ENCODE measurements at regions not wholly inside any gene's neighbourhood (a gene's known extent, or its start where the extent isn't known, plus 50 kb on each side); places are given as distances from the start of the nearest gene placed in this dataset.

DNA sequence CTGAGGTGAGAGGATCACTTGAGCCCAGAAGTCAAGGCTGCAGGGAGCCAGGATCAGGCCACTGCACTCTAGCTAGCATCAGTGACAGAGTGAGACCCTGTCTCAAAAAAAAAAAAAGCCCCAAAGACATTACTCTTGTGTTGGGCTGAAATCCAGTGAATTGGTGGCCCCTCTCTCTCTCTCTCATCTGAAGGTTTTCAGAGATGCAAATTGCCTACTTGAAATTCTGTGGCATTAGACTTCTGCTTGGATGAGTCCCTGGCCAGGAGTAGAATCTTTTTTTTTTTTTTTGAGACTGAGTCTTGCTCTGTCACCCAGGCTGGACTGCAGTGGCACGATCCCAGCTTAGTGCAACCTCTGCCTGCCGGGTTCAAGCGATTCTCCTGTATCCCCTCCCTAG lies 112.0 kb upstream of the ATF7IP start:
- no peak for DNase-seq

GRCh38 chr12:14254781-14255180 lies 110.7 kb upstream of the ATF7IP start:
- DNase-seq = no peak

- no peak for DNase-seq
Measured at GRCh38 chr12:14256121-14256520, 109.4 kb upstream of the ATF7IP start.

GRCh38 chr12:14256555-14257169 lies 108.8 kb upstream of the ATF7IP start:
- DNase-seq = peak in 1 of 2 donors; percentile 70

DNA sequence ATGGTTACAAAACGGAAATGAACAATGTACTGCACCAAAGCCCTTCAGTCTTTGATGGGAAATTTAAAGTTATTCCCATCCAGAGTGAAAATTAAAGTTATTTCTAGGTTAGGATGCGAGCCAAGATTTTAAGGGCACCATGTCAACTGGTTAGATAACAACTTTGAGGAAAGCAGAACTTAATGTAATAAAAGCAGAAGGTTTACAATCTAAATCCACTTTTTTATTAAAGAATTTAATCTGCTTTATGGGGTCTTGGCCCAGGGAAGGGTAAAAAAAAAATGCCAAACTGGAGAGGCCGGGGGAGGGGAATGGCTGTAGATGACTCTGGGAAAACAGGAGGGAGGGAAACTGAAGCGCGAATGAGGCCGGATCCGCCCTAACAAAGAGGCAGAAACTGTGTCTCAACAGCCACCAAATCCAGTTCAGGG lies 108.2 kb upstream of the ATF7IP start:
- DNase-seq = no peak

DNA sequence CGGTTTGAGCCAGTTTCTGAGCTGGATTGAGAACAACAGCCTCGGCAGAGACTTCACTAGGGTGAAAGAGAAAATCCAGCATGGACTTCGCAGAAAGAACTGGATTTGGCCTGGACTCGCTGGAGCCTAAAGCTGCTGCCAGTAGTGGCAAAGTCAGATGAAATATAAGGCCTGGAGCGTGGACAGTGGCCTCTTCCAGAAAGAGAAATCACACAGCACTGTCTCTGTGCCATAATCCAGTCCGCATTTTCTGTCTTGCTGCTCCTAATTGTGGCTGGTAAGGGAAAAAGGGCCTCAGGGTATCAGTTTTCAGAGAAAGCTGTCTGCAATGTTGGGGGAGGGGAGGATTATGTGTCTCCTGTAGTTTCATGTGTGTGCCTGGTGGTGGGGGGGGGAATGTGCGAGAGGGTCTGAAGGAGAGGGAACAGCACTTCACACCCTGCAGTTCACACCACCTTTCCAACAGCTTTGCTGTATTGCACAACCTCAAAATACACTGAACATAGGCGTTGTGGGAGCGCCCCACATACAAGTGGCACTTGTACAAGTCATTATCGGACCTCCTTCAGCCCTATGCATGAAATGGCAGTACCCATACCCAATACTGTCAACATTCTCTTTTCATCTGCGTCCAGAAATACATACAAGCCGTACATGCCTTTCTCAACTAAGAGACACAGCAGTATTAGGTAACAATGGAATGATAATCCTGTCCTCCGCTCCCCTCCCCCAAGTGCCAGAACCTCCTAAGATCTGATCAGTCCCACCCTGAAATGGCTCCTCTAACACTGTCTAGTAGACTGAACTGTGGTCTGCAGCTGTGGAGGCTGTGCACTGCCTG lies 107.5 kb upstream of the ATF7IP start:
- DNase-seq = peak; percentile 93 to 97

DNA sequence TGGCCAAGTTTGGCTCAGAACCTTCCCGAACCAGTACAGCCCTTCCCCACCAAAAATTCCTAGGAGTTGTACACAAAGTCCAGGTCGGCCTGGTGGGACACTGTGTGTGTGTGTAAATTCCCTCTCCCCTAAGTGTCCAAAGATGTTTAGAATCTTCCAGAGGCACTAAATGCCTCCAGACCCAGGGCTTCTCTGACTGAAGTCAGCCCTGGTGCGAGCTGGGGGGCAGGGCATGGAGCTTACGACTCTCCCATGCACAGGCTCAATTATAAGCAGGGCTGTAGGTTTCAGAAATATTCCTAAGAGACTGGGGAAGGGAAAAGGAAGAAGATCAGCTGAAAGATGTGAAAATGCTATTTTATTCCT lies 106.9 kb upstream of the ATF7IP start:
- DNase-seq = no peak

DNA sequence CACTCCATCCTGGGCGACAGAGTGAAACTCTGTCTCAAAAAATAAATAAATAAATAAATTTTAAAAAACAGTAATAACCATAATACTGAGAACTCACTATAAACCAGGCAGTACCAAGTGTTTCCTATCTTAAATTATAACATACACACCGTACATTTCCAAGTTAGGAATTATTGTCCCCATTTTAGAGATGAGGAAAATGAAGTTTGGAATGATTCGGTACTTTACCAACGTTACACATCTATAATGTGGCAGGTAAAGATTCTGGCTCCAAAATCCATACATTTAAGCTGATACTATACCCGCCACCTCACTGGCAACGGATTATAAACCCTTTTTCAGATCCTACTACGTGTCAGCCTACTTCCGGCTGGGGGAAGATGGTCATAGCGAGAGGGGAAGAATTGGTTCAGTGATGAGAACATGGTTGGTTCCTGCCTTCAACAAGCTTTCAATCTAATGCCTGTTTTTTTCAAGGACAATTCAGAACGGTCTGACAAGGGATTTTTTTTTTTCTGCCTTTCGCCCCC lies 105.9 kb upstream of the ATF7IP start:
- no peak for DNase-seq

DNA sequence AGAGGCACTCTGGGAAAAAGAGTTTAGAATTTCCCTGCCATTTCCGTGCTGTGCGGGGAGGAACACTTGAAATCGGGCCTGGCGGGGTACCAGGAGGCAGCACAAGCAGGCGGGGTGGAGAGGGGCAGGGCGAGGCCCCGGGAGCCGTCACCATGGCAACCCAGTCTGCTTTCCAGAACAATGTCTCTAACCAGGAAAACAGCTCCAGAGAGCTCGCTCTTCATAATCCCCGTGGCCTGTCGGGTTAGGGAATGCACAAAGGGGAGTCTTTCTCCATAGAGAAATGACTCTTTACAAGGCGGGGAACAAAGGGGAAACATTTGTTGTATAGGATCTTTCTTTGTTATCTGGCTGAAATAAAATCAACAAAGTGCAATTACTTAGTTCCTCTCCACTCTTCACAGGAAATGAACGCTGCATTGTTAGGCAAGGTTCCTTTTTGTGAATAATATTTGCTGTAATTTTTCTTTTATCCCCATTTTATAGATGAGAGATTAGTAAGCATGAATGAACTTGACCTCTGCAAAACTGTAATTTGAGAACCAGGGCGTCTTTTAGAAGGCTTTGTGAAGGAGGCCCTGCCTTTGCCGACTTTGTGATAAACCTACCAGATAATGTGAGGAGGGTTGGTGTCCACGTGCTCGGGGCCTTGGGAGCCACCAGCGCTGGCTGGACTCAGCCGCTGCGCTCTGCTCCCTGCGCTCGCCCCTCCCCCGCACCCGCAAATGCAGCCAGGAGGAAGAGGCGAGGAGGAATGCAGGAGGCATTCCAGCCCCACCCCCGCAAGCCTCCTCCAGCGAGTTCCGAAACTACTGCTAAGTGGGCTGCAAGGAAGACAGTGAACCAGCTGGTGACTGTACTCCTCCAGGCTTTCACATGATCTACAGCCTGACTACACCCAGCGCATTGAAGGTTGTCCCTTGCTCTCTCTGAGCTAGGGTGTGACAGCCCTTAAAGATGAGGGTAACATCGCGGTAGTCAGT lies 105.2 kb upstream of the ATF7IP start:
- peak; percentile 81 to 86 for DNase-seq

DNA sequence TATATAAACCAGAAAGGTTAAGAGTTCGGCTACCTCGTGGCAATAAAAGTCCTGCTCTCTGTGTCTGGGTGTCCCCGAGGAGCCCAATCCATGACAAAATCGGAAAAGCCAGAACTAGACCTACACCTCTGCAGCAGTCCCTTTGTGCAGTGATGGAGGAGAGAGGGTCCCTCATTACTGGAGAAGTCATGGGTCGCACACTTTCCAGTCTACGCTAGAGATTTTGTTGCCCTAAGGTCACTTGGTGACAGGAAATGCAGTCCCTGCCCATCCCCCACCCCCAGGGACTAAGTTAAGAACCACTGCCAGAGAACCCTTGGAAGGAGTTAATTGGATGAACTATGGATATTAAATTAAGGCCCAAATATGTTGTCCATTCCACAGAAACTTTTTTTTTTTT lies 104.4 kb upstream of the ATF7IP start:
- no peak for DNase-seq

DNA sequence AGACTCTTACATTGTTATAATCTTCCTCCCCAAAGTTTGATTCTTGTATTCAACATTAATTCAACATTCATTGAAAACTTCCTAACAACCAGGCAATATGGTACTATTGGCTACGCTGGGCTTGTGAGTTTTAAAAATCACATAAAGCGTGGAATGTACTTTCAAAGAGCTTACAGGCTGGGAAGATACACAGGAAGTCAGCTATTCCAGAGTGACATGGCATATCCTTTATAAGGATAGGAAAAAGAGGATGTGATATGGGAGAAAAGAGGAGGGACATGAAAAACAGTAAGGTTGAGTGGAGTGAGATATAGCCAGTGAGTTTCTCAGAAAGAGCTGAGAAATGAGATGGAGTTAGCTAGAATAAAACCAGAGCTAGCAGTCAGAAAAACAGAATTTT lies 103.6 kb upstream of the ATF7IP start:
- no peak for DNase-seq

- no peak for DNase-seq
Measured at GRCh38 chr12:14262771-14263511, 102.5 kb upstream of the ATF7IP start.

DNA sequence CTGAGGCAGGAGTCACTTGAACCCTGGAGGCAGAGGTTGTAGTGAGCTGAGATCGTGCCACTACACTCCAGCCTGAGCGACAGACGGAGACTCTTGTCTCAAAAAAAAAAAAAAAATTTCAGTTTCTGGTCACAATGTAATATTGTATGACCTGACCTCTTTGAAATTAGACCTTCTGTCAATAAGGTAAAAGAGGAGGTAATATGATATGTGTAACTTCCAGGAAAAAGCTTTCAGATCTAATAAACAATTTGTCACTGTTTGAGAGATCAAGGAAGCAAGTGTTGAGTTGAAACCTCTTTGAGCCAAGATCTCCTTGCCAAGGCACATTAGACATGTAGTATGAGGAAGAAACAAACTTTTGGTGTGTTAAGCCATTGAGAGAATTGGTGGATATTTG lies 101.7 kb upstream of the ATF7IP start:
- DNase-seq = no peak

DNA sequence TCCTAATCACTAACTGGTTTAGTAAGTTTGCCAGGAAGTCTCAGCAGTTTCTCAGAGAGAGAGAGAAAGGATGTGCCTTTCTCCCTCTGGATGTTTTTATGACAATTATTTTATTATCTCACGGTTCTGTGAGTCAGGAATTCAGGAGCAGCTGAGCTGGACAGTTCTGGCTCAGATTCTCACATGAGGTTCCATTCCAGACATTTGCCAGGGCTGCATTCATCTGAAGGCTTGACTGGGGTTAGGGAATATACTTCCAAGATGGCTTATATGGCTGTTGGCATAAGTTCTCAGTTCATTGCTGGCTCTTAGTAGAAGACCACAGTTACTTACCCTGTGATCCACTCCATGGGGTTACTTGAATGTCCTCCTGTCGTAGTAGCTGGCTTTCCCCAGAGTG lies 101.2 kb upstream of the ATF7IP start:
- no peak for DNase-seq

- DNase-seq = no peak
Measured at GRCh38 chr12:14264778-14265177, 100.7 kb upstream of the ATF7IP start.

DNA sequence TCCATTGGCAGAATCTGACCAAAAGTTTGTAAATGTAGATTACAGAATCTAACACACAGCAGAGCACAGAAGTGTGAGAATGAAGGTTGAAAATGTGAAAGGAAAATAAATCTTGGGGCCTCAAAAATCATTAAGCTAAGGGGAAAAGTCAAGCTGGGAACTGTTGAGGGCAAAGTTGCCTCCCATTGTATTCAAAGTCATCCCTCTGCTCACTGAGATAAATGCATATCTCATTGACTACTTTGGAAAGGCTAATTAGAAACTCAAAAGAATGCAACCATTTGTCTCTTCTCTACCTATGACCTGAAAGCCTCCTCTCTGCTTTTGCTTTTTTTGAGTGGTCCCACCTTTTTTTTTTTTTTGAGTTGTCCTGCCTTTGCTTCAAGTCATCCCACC lies 97.4 kb upstream of the ATF7IP start:
- DNase-seq = no peak

GRCh38 chr12:14270392-14270791 lies 95.1 kb upstream of the ATF7IP start:
- no peak for DNase-seq

DNA sequence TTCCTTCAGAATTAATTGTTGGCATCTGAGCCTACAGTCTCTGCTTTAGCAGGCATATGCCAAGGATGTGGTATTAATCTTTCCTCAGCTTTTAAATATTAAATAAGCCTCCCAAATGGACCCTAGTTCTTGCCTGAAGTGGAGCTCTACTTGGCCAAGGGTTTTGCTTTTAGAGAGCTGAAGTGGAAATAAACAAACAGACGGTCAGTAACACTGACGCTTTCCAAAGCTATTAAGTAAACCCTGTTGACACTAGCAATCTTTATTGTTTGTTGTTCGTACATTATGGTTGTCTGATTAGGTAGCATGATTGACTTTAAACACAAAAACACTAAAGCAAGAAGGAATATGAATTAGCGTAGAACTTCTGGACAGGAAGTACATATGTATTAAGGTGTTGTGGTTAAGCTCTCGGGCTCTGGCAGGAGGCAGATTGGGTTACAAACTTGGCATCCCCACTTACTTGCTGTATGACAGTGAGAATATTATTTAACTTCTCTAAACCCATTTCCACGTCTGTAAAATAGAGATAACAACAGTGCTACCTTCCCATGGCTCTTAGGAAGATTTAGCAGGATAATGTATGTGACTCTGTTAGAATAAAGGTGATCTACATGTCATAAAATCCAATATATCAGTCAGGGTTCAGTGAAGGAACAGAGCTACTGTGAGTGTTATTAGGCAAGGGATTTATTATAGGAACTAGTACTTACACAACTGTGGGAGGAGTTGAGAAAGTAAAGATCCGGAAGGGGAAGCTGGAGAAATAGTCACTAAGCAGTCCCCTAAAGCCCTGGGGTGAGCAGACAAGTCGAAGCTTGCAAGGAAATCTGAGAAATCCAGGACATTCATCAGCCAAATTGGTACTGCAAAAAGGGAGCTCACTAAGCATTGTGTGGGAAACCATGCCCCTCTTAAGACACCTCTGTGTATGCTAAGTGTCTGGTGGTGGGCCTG lies 92.2 kb upstream of the ATF7IP start:
- DNase-seq = peak; percentile 34 to 61

DNA sequence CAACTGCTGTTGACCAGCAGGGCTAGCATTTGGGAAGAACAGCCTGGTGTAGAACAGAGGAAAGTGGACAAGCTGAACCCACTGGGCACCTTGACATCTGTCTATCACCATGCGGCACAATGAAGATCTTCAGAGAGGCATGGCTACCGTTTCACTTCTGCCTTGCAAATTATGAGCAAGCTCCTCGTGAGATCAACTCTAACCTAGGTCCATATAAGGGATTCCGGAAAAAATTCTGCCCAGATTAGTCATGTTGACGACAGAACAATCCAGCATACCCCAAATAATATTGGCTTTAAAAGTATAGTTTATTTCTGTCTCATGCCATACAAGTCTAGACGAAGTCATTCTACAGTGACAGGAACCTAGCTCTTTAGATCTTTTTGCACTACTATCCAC lies 91.6 kb upstream of the ATF7IP start:
- DNase-seq = no peak

GRCh38 chr12:14275111-14275510 lies 90.4 kb upstream of the ATF7IP start:
- DNase-seq = no peak

Measured in right lung (tissue), 2 donors.